K562 (cell line): ENCODE measurements at regions not wholly inside any gene's neighbourhood (a gene's known extent, or its start where the extent isn't known, plus 50 kb on each side); places are given as distances from the start of the nearest gene placed in this dataset.

Experiments
- ATAC-seq: fragments of 200-7000 bp; cut with Tn5 transposase; 3 replicates; pipeline ENCODE4 v1.9.1; 2020; ENCODE audit warnings: moderate library complexity
- BruUV-seq: library from RNA; stranded (reverse); fragments of 400-500 nt; replicated peaks from 2 replicates; lab custom pipeline; 2021; lab: Mats Ljungman, UMichigan
- CTCF ChIA-PET: fragments of 300-600 bp; formaldehyde crosslinking; extraction: SDS; loops from one replicate; lab custom pipeline; 2021; ENCODE audit warnings: low intra/inter-chr PET ratio; lab: Yijun Ruan, JAX
- POLR2A ChIA-PET: fragments of 300-600, 350-650 bp; sonication (Branson Sonifier 250); formaldehyde crosslinking; extraction: SDS; loops from one replicate; lab custom pipeline; 2021; ENCODE audit warnings: antibody characterized with exemption, inconsistent platforms; lab: Yijun Ruan, JAX
- DNase-seq, 4 experiments: peaks; one replicate each; pipeline versions ENCODE4 v3.0.0 to v3.0.0-alpha.2; 2011 to 2018; ENCODE audit warnings: low spot score in 3 of 4, mixed read lengths in 3 of 4; ENCODE audit errors: extremely low read depth in 1 of 4
- FAIRE-seq: peaks from 2 replicates; lab custom pipeline; 2011; peaks lifted over from hg19 to GRCh38; lab: Jason Lieb, UNC
- H2AFZ ChIP-seq: 2 replicates; pipeline ENCODE4 v1.6.0; 2011; ENCODE audit warnings: low read depth, low read length, control low read depth, inconsistent platforms
- H3K27ac ChIP-seq: fragments of 200-600 bp; 3 replicates; pipeline ENCODE4 v1.8.0; 2011; ENCODE audit warnings: low read depth, mild to moderate bottlenecking, control low read depth, inconsistent platforms, low read length, moderate library complexity, mixed read lengths; ENCODE audit errors: extremely low read depth
- H3K27me3 ChIP-seq, 2 experiments: fragments of 300-600 bp in 1 of 2; 2 replicates in 1 of 2; 3 replicates in 1 of 2; pipeline versions ENCODE4 v1.6.0 to v1.8.0; 2011; ENCODE audit warnings: inconsistent platforms in 2 of 2, low read length in 2 of 2, mild to moderate bottlenecking in 1 of 2, mixed read lengths in 1 of 2, moderate library complexity in 1 of 2; ENCODE audit not compliant: control insufficient read depth in 2 of 2, insufficient read depth in 2 of 2
- H3K36me3 ChIP-seq: fragments of 300-600 bp; 3 replicates; pipeline ENCODE4 v1.8.0; 2011; ENCODE audit warnings: mild to moderate bottlenecking, low read length, inconsistent platforms; ENCODE audit not compliant: control insufficient read depth, insufficient read depth
- H3K4me1 ChIP-seq, 2 experiments: fragments of 200-600 bp in 1 of 2; replicated peaks in 1 of 2; 2 replicates in 1 of 2; 3 replicates in 1 of 2; pipeline versions ENCODE4 v1.5.1 to v1.8.0; 2011; ENCODE audit warnings: inconsistent platforms in 2 of 2, low read length in 2 of 2, mild to moderate bottlenecking in 1 of 2, mixed read lengths in 1 of 2, moderate library complexity in 1 of 2; ENCODE audit not compliant: control insufficient read depth in 2 of 2, insufficient read depth in 2 of 2
- H3K4me2 ChIP-seq: 2 replicates; pipeline ENCODE4 v1.6.1; 2011; ENCODE audit warnings: low read length, control low read depth, inconsistent platforms, mixed read lengths; ENCODE audit not compliant: insufficient read depth
- H3K4me3 ChIP-seq: fragments of 200-600 bp; sonication (generic), shearing (Covaris generic); 2 replicates; pipeline ENCODE4 v1.5.1; 2016; ENCODE audit warnings: control low read depth, inconsistent platforms
- H3K79me2 ChIP-seq: fragments of 200-600 bp; 3 replicates; pipeline ENCODE4 v1.8.0; 2011; ENCODE audit warnings: low read length, inconsistent platforms; ENCODE audit not compliant: control insufficient read depth, insufficient read depth
- H3K9ac ChIP-seq, 2 experiments: 2 replicates each; pipeline versions ENCODE4 v1.6.0 to v1.6.1; 2011; ENCODE audit warnings: low read depth in 2 of 2, low read length in 2 of 2, control low read depth in 1 of 2, inconsistent platforms in 1 of 2, mild to moderate bottlenecking in 1 of 2, mixed read lengths in 1 of 2; ENCODE audit not compliant: insufficient read depth in 1 of 2
- H3K9me1 ChIP-seq: one replicate; pipeline ENCODE4 v1.6.0; 2011; ENCODE audit warnings: inconsistent platforms, mild to moderate bottlenecking, low read length, moderate library complexity; ENCODE audit not compliant: control insufficient read depth, insufficient read depth
- H3K9me3 ChIP-seq: replicated peaks from 2 replicates; pipeline ENCODE4 v1.5.1; 2011; ENCODE audit warnings: low read depth, low read length, inconsistent platforms; ENCODE audit not compliant: control insufficient read depth, insufficient read depth
- H4K20me1 ChIP-seq: replicated peaks from 2 replicates; pipeline ENCODE4 v1.6.1; 2011; ENCODE audit warnings: low read length, inconsistent platforms, mixed read lengths; ENCODE audit not compliant: control insufficient read depth, insufficient read depth
- ASH1L ChIP-seq: fragments of 450-650 bp; IDR thresholded peaks from 2 replicates; pipeline ENCODE4 v1.6.1; 2018; ENCODE audit warnings: borderline replicate concordance, mild to moderate bottlenecking, low read depth; ENCODE audit not compliant: partially characterized antibody
- BRD9 ChIP-seq: fragments of 450-650 bp; IDR thresholded peaks from 2 replicates; pipeline ENCODE4 v1.6.1; 2018; ENCODE audit warnings: low read depth; ENCODE audit not compliant: partially characterized antibody
- CSDE1 ChIP-seq, 2 experiments: fragments of 450-650 bp; IDR thresholded peaks; 2 replicates each; pipeline ENCODE4 v1.6.1; 2016; ENCODE audit warnings: mild to moderate bottlenecking in 1 of 2
- YY1 ChIP-seq, 3 experiments: IDR thresholded peaks; 2 replicates each; pipeline ENCODE4 v1.6.1; 2011; ENCODE audit warnings: low read length in 2 of 3, mild to moderate bottlenecking in 2 of 3, moderate library complexity in 2 of 3, borderline replicate concordance in 1 of 3, control low read depth in 1 of 3, low read depth in 1 of 3; ENCODE audit not compliant: insufficient read depth in 3 of 3, insufficient replicate concordance in 2 of 3, control insufficient read depth in 1 of 3, insufficient read length in 1 of 3; ENCODE audit errors: extremely low read depth in 1 of 3
- WGBS: fragments of 100-300 bp; shearing (Covaris generic); methylation state at CpG from one replicate; pipeline ENCODE4 v1.1.6; 2016; ENCODE audit warnings: low coverage, mixed read lengths; ENCODE audit not compliant: insufficient coverage; ENCODE audit errors: missing lambda C conversion rate; 5-methylcytosine and 5-hydroxymethylcytosine counted together
- in situ Hi-C: fragments of 300-500 bp; cut with MboI; formaldehyde crosslinking; loops from 4 replicates; pipeline ENCODE4 v1.15.0; 2018; ENCODE audit warnings: inconsistent platforms, mixed read lengths
- intact Hi-C: fragments of 100-400 bp; cut with micrococcal nuclease; formaldehyde crosslinking; loops from 2 replicates; pipeline ENCODE4 v1.14.2; 2022
- TF ChIP-seq, protein P1 (sequence below): fragments of 450-650 bp; formaldehyde crosslinking; IDR thresholded peaks from 2 replicates; pipeline ENCODE4 v1.4.0; 2020; ENCODE audit warnings: mild to moderate bottlenecking, moderate library complexity
- TF ChIP-seq, protein P2 (sequence below): fragments of 250-450 bp; sonication (Bioruptor Pico); IDR thresholded peaks from 2 replicates; pipeline ENCODE4 v1.9.0; 2021; ENCODE audit warnings: mild to moderate bottlenecking, inconsistent platforms

DNA sequence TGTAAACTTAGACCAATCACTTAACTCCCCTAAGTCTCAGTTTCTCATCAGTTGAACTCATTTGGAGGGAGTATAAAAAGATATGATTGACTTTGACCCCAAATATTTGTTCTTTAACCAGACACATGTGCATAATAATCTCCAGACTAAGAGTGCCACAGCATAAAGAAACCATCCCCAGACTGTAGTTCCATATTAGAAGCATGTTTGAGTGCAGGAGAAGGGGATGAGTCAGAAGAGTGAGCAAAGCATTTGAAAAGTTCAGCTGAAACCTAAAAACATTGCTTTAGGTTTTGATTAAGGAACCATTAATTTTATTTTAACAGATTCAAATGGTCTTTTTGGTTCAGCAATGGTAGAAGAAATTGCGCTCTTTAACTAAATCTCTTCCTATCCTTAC lies 654.8 kb downstream of the UTRN start:
- no peaks in the 10 kb centered on the region for H3K27me3 ChIP-seq
- ChIA-PET POLR2A (no interaction called here), CTCF (no interaction called here)
- TF ChIP-seq YY1 (IDR thresholded peaks at IDR 0.05; ENCODE audit: borderline replicate concordance in 1 of 3, control insufficient read depth in 1 of 3, extremely low read depth in 1 of 3, insufficient read depth in 3 of 3, insufficient read length in 1 of 3, insufficient replicate concordance in 2 of 3, low read depth in 1 of 3, low read length in 2 of 3), result no peak
- no peaks in the 10 kb centered on the region for H3K4me1 ChIP-seq
- no peak overlapping the region for H3K4me3 ChIP-seq
- DNase-seq (no peak), ATAC-seq (no peak), FAIRE-seq (no peak)
- intact Hi-C loops (loop anchor here (10.0 kb wide), 1 partner anchor 1365 kb away; no protein-coding TSS in a partner anchor), in situ Hi-C loops (no loop called here)
- no peaks in the 10 kb centered on the region for H4K20me1 ChIP-seq
- 0% methylated on average over 1 of the region's 1 CpG for WGBS
- no peak overlapping the region for H3K4me2 ChIP-seq
- H3K9ac ChIP-seq, result no peak overlapping the region
- no peaks in the 10 kb centered on the region for H3K36me3 ChIP-seq
- no TSS peak for BruUV-seq
- no peaks in the 10 kb centered on the region for H3K9me3 ChIP-seq
- no peaks in the 10 kb centered on the region for H3K79me2 ChIP-seq
- no peak overlapping the region for H2AFZ ChIP-seq
- no peak overlapping the region for H3K27ac ChIP-seq
- H3K9me1 ChIP-seq, result no peaks in the 10 kb centered on the region

DNA sequence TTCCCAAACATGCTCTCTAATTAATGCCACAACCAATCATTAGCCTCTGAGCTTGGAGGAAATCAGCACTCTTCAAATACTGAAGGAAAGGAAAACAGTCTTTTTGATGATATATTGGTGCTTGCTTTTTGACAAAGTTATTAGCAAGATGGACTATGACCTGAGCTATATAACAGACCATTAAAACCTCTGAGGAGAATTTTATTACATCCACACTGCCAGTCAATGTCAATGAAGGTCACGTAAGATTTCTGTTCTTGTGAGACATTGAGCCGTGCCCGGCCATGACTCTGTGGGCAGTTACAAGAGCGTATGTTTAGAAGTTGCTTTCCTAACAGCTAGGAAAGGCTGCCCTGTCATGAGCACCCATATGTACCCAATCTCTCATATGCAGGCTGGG lies 659.0 kb downstream of the UTRN start:
- no TSS peak for BruUV-seq

More for the DNA sequence above, 659.0 kb downstream of the UTRN start:
- Histone ChIP-seq H4K20me1 (no peaks in the 10 kb centered on the region), H3K27me3 (no peaks in the 10 kb centered on the region), H3K4me2 (no peak overlapping the region), H3K4me3 (no peak overlapping the region), H3K79me2 (no peaks in the 10 kb centered on the region), H3K9ac (no peak overlapping the region), H3K36me3 (no peaks in the 10 kb centered on the region), H3K4me1 (no peaks in the 10 kb centered on the region), H2AFZ (no peak overlapping the region), H3K9me1 (no peaks in the 10 kb centered on the region), H3K27ac (no peak overlapping the region), H3K9me3 (no peaks in the 10 kb centered on the region)
- WGBS, result 3% methylated on average over 4 of the region's 4 CpGs
- TF ChIP-seq BRD9 (no peak), CSDE1 (IDR thresholded peaks at IDR 0.05) (no peak), ASH1L (no peak)
- TF ChIP-seq, protein P1, sequence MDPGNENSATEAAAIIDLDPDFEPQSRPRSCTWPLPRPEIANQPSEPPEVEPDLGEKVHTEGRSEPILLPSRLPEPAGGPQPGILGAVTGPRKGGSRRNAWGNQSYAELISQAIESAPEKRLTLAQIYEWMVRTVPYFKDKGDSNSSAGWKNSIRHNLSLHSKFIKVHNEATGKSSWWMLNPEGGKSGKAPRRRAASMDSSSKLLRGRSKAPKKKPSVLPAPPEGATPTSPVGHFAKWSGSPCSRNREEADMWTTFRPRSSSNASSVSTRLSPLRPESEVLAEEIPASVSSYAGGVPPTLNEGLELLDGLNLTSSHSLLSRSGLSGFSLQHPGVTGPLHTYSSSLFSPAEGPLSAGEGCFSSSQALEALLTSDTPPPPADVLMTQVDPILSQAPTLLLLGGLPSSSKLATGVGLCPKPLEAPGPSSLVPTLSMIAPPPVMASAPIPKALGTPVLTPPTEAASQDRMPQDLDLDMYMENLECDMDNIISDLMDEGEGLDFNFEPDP (CRISPR knock-in tag), result no peak
- TF ChIP-seq, protein P2, sequence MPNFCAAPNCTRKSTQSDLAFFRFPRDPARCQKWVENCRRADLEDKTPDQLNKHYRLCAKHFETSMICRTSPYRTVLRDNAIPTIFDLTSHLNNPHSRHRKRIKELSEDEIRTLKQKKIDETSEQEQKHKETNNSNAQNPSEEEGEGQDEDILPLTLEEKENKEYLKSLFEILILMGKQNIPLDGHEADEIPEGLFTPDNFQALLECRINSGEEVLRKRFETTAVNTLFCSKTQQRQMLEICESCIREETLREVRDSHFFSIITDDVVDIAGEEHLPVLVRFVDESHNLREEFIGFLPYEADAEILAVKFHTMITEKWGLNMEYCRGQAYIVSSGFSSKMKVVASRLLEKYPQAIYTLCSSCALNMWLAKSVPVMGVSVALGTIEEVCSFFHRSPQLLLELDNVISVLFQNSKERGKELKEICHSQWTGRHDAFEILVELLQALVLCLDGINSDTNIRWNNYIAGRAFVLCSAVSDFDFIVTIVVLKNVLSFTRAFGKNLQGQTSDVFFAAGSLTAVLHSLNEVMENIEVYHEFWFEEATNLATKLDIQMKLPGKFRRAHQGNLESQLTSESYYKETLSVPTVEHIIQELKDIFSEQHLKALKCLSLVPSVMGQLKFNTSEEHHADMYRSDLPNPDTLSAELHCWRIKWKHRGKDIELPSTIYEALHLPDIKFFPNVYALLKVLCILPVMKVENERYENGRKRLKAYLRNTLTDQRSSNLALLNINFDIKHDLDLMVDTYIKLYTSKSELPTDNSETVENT (CRISPR knock-in tag), result no peak
- intact Hi-C loops, result no loop called here
- DNase-seq (no peak), ATAC-seq (no peak), FAIRE-seq (no peak)
- ChIA-PET POLR2A (interaction anchor here (0.6 kb wide), 1 partner anchor 550 kb away, joined by 3 read pairs; no protein-coding TSS in a partner anchor), CTCF (no interaction called here)
- in situ Hi-C loops, result no loop called here
